Hepatocyte (in vitro differentiated cells): ENCODE measurements at regions not wholly inside any gene's neighbourhood (a gene's known extent, or its start where the extent isn't known, plus 50 kb on each side); places are given as distances from the start of the nearest gene placed in this dataset.

ENCODE experiments used
- CTCF ChIP-seq: fragments of 200-600 bp; sonication (generic); IDR thresholded peaks from 2 replicates; pipeline ENCODE4 v1.5.1; 2016; ENCODE audit warnings: antibody characterized with exemption, mild to moderate bottlenecking; ENCODE audit not compliant: poor library complexity
- EZH2 ChIP-seq: fragments of 200-600 bp; sonication (generic); IDR thresholded peaks from 2 replicates; pipeline ENCODE4 v1.6.1; 2016; ENCODE audit warnings: antibody characterized with exemption, mild to moderate bottlenecking, borderline replicate concordance

- TF ChIP-seq CTCF (no peak), EZH2 (no peak)
These were observed 99.7 kb upstream of the ID2 start for GRCh38 chr2:8582191-8582590.
